Brain microvascular endothelial cell (primary cell): ENCODE measurements at regions not wholly inside any gene's neighbourhood (a gene's known extent, or its start where the extent isn't known, plus 50 kb on each side); places are given as distances from the start of the nearest gene placed in this dataset.

Experiments
- DNase-seq: peaks from one replicate; pipeline ENCODE4 v3.0.0-alpha.2; 2020
- H3K27ac ChIP-seq: fragments of 250-450 bp; sonication (Bioruptor Pico); 2 replicates; pipeline ENCODE4 v1.5.1; 2020; ENCODE audit warnings: mild to moderate bottlenecking, moderate library complexity
- H3K27me3 ChIP-seq: fragments of 250-450 bp; sonication (Bioruptor Pico); replicated peaks from 2 replicates; pipeline ENCODE4 v1.5.1; 2020; ENCODE audit warnings: mild to moderate bottlenecking
- H3K36me3 ChIP-seq: fragments of 250-450 bp; sonication (Bioruptor Pico); replicated peaks from 2 replicates; pipeline ENCODE4 v1.5.1; 2020; ENCODE audit warnings: mild to moderate bottlenecking
- H3K4me3 ChIP-seq: 2 replicates; pipeline ENCODE4 v1.5.1; 2011; ENCODE audit warnings: low read depth, mild to moderate bottlenecking, control low read depth, low read length, moderate library complexity
- CTCF ChIP-seq: IDR thresholded peaks from 2 replicates; pipeline ENCODE4 v1.5.1; 2011; ENCODE audit warnings: low read depth, mild to moderate bottlenecking, moderate library complexity, low read length, control low read depth, inconsistent platforms; ENCODE audit errors: missing control alignments
- in situ Hi-C: cut with HindIII; loops from 2 replicates; pipeline ENCODE4 v1.10.0; 2017; ENCODE audit warnings: low sequenced_read_pairs, low pct_ligation_motif_present

- in situ Hi-C loops, result no loop called here
- Histone ChIP-seq H3K36me3 (no peaks in the 10 kb centered on the region), H3K27me3 (no peaks in the 10 kb centered on the region), H3K4me3 (no peak overlapping the region), H3K27ac (no peak overlapping the region)
- DNase-seq, result no peak
- no peak for TF ChIP-seq CTCF
Observed at GRCh38 chr16:51473091-51473490, 322.0 kb upstream of the SALL1 start.

- TF ChIP-seq CTCF, result no peak
Observed at GRCh38 chr16:51470492-51470891, 319.4 kb upstream of the SALL1 start.

GRCh38 chr16:51464996-51465395 lies 313.9 kb upstream of the SALL1 start:
- H3K27me3 ChIP-seq, result no peaks in the 10 kb centered on the region
- H3K27ac ChIP-seq, result no peak overlapping the region
- H3K36me3 ChIP-seq, result no peaks in the 10 kb centered on the region
- H3K4me3 ChIP-seq, result no peak overlapping the region
- in situ Hi-C loops, result no loop called here
- peak; percentile 28 for DNase-seq
- TF ChIP-seq CTCF, result no peak

More at GRCh38 chr16:51470492-51470891, 319.4 kb upstream of the SALL1 start:
- Histone ChIP-seq H3K36me3 (no peaks in the 10 kb centered on the region), H3K4me3 (no peak overlapping the region), H3K27me3 (no peaks in the 10 kb centered on the region), H3K27ac (no peak overlapping the region)
- in situ Hi-C loops, result no loop called here
- no peak for DNase-seq

GRCh38 chr16:51461255-51461654 lies 310.2 kb upstream of the SALL1 start:
- in situ Hi-C loops, result no loop called here
- TF ChIP-seq CTCF, result no peak

GRCh38 chr16:51458356-51459140 lies 307.5 kb upstream of the SALL1 start:
- in situ Hi-C loops, result no loop called here
- TF ChIP-seq CTCF, result no peak
- no peaks in the 10 kb centered on the region for H3K27me3 ChIP-seq
- DNase-seq, result no peak
- H3K36me3 ChIP-seq, result no peaks in the 10 kb centered on the region
- H3K4me3 ChIP-seq, result no peak overlapping the region
- no peak overlapping the region for H3K27ac ChIP-seq

More at GRCh38 chr16:51461255-51461654, 310.2 kb upstream of the SALL1 start:
- no peaks in the 10 kb centered on the region for H3K36me3 ChIP-seq
- DNase-seq, result no peak
- H3K4me3 ChIP-seq, result no peak overlapping the region
- H3K27me3 ChIP-seq, result no peaks in the 10 kb centered on the region
- H3K27ac ChIP-seq, result no peak overlapping the region

- no peaks in the 10 kb centered on the region for H3K27me3 ChIP-seq
- H3K4me3 ChIP-seq, result no peak overlapping the region
- DNase-seq, result no peak
- no peak overlapping the region for H3K27ac ChIP-seq
- TF ChIP-seq CTCF, result no peak
- H3K36me3 ChIP-seq, result no peaks in the 10 kb centered on the region
- in situ Hi-C loops, result no loop called here
Observed at GRCh38 chr16:51457775-51458174, 306.7 kb upstream of the SALL1 start.
